Uterus (tissue), 2 donors: ENCODE measurements at regions not wholly inside any gene's neighbourhood (a gene's known extent, or its start where the extent isn't known, plus 50 kb on each side); places are given as distances from the start of the nearest gene placed in this dataset.

Experiments
- CTCF ChIP-seq, 4 experiments: fragments of 200-600 bp in 2 of 4; fragments of 450-650 bp in 2 of 4; sonication (generic) in 2 of 4; IDR thresholded peaks; one replicate each; pipeline ENCODE4 v1.5.1; 2016 to 2019; ENCODE audit warnings: antibody characterized with exemption in 4 of 4, mild to moderate bottlenecking in 2 of 4, moderate library complexity in 1 of 4
- POLR2A ChIP-seq, 2 donors: fragments of 450-650 bp; IDR thresholded peaks; one replicate each; pipeline ENCODE4 v1.6.1; 2016; ENCODE audit warnings: antibody characterized with exemption in 2 of 2, mild to moderate bottlenecking in 1 of 2, moderate library complexity in 1 of 2

- TF ChIP-seq CTCF (IDR thresholded peaks at IDR 0.05) (no peak), POLR2A (IDR thresholded peaks at IDR 0.05) (no peak)
Observed at GRCh38 chr13:22758245-22758644, 422.5 kb upstream of the SGCG start.
